NCI-H2227 (cell line): ENCODE measurements at regions not wholly inside any gene's neighbourhood (a gene's known extent, or its start where the extent isn't known, plus 50 kb on each side); places are given as distances from the start of the nearest gene placed in this dataset.
"Not testable (repeated sequence)": the region's sequence is repeated elsewhere in the genome, so short reads cannot be mapped to it uniquely, and the experiment has no call there.

Experiments
- DNase-seq: peaks from one replicate; lab custom pipeline; 2025; ENCODE audit not compliant: unreplicated experiment; lab: John Stamatoyannopoulos, UW

DNA sequence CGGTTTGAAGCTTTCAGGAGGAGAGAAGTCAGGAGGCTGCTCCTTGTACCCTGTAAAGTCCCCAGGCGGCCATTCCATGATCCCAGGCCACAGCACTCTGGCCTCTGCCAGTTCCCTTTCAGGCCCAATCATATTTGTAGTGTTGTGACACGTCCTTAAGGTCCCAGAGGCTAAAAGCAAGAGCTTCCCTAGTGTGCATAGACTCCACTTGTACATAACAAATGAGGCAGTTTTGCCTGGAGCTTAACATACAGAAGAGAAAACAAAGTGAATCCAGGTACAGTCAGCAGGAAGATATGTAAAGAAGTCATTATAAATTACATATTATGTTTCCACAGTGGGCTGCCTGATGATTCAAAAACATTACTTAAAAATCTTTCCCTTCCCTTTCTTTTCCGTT, 81.1 kb upstream of the RPH3A start:
- no peak for DNase-seq

GRCh38 chr12:112711026-112711425, 80.5 kb upstream of the RPH3A start:
- no peak for DNase-seq

- no peak for DNase-seq
Measured at GRCh38 chr12:112711507-112711906, 80.0 kb upstream of the RPH3A start.

- DNase-seq: not testable (repeated sequence)
Measured at GRCh38 chr12:112712751-112713150, 78.8 kb upstream of the RPH3A start.

- no peak for DNase-seq
Measured at GRCh38 chr12:112713471-112713870, 78.1 kb upstream of the RPH3A start.

DNA sequence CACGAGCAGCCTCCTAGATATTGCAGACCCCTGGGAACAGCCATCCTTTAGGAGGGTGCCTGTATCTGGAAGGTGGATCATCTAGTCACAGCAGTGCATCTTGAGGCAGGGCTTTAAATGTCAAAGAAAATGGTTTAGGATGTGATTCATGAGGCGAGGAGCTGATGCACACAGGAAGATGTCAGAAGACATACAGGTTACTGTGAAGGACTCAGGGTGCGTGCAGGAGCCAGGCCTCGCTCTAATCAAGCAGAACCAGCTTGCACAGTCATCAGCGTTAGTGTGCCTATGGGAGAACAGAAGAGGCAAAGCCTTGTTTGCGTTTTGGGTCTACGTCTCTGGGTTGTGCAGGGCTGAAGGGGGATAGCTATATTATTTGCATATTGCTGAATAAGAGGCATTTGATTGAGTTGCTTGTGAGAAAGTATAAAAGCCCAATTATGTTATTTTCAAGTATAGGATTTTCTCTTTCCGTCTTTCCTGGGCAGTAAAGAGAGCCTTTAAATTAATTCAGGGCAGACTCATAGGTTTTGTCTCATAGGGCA, 77.3 kb upstream of the RPH3A start:
- DNase-seq: no peak

DNA sequence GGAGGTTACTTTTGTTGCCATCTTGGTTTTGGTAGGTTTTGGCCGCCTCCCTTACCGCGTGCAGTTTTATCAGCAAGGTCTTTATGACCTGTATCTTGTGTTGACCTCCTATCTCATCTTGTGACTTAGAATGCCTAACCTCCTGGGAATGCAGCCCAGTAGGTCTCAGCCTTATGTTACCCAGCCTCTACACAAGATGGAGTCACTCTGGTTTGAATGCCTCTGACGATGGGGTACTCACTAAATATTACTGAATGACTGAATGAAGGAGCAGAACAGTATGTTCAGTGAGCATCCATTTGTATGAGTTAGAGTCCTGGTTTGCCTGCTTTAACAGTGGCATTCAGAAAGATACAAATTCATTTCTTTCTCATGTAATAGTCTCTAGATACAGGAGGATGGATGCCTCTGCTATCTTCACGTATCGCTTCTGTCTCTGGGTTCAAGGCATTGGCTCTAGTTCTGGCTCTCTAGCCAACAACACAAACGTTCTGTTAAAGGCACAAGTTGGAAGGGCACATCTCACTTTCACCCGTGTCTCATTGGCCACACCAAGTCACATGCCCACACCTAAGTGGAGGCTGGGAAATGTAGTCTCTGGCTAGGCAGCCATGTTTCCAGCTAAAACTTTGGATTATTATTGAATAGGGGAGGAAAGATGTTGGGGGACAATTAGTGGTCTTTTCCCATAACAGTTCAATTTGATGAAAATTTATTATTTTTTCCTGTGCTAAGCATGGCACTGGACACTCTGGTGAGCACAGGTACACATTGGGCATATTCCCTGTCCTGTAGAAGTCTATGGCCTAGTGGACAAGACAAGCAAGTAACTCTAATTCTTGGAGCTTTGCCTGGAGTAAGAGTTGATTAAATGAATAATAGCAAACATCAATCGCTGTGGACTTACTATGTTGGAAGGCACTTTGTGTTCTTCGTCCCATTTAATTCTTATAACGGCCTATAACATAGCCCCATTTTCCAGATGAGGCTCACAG, 75.2 kb upstream of the RPH3A start:
- DNase-seq: peak; percentile 29

DNA sequence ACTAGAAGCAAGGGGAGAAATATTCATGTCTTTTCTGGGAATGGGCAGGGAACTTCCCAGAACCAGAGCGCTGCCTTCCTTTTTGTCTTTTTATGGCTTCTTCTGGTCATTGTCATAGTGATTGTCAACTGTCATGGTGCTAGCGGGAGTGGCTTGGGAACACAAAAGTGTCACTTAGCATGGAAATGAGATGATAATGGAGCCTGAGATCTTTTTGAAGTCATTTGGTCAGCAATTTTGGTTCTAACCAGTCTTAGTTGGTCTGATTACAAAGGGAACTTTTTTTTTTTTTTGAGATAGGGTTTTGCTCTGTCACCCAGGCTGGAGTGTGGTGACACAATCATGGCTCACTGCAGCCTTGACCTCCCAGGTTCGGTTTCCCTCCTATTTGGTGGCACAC, 62.7 kb upstream of the RPH3A start:
- DNase-seq: no peak

- DNase-seq: no peak
Measured at GRCh38 chr12:112734859-112735695, 56.5 kb upstream of the RPH3A start.

DNA sequence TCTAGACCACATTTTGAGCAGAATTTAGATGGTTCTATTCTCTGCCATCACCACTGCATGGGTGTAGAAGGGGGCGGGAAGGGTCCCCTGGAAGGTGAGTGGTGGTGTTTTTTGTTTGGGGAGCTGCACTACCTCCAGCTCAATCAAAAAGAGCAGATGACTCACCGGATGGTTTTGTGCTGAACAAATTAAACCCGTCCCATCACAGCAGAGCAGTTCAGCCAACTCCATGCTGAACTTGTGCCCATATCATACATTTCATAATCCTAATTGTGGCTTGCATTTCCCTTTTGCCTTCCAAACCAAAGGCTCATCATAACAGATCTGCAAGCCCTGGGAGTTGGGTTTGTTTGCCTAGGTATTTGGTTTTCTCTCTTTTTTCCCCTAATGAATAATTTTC, 53.0 kb upstream of the RPH3A start:
- no peak for DNase-seq

- no peak for DNase-seq
Measured at GRCh38 chr12:112740387-112740934, 51.1 kb upstream of the RPH3A start.

DNA sequence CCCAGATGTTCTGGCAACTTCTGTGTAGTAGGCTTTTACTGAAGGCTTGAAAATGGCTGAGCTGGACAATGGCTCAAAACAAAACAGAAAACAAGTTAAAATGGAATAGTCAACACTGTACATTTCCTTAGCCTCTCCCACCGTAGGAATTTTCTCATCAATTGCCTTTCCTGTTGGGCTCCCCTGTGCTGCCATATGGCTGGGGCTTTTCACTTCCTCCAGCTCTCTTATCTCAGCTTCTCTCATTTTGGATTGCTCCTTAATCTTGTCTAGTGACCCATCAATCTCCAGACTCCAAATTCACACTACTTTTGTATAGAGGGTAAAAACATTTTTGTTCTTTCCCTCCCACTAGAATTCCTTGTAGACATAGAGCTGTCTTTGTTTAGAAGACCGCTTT, 50.4 kb upstream of the RPH3A start:
- no peak for DNase-seq
